HCT116 (cell line): ENCODE measurements at regions not wholly inside any gene's neighbourhood (a gene's known extent, or its start where the extent isn't known, plus 50 kb on each side); places are given as distances from the start of the nearest gene placed in this dataset.

ENCODE experiments used
- ATAC-seq: fragments of 200-7000 bp; cut with Tn5 transposase; 2 replicates; pipeline ENCODE4 v1.9.1; 2020; ENCODE audit warnings: mild to moderate bottlenecking, moderate library complexity
- BruUV-seq: library from RNA; stranded (reverse); fragments of 400-500 nt; replicated peaks from 2 replicates; lab custom pipeline; 2021; lab: Mats Ljungman, UMichigan
- CTCF ChIA-PET: fragments of 300-600 bp; sonication (Branson Sonifier 250); formaldehyde crosslinking; loops from one replicate; lab custom pipeline; 2021; ENCODE audit warnings: antibody characterized with exemption; lab: Charles Lee
- POLR2A ChIA-PET: fragments of 300-600, 350-600 bp; sonication (Branson Sonifier 250); formaldehyde crosslinking; loops from one replicate; lab custom pipeline; 2021; ENCODE audit warnings: antibody characterized with exemption; lab: Charles Lee
- RAD21 ChIA-PET, 2 experiments: fragments of 300-600 bp; sonication (Branson Sonifier 250); formaldehyde crosslinking; loops; one replicate each; lab custom pipeline; 2023; ENCODE audit warnings: low total read pairs in 2 of 2; ENCODE audit not compliant: uncharacterized antibody in 2 of 2, unreplicated experiment in 2 of 2, low non-redundant PET in 1 of 2; lab: Charles Lee
- DNase-seq: peaks from one replicate; pipeline ENCODE4 v3.0.0-alpha.2; 2010; ENCODE audit warnings: low read depth, low spot score
- H2AFZ ChIP-seq: fragments of 200-600 bp; shearing (Covaris generic), sonication (generic); 2 replicates; pipeline ENCODE4 v1.6.1; 2017; ENCODE audit warnings: low read depth, mixed run types, mixed read lengths, antibody characterized with exemption, low read length; ENCODE audit not compliant: poor library complexity, severe bottlenecking
- H3K27ac ChIP-seq: 2 replicates; pipeline ENCODE4 v1.5.1; 2012; ENCODE audit warnings: low read depth, low read length
- H3K27me3 ChIP-seq: fragments of 200-600 bp; sonication (generic); 2 replicates; pipeline ENCODE4 v1.6.1; 2016; ENCODE audit warnings: mixed run types, low read length, mixed read lengths; ENCODE audit not compliant: insufficient read depth
- H3K36me3 ChIP-seq, 2 experiments: fragments of 200-500 bp in 1 of 2; fragments of 200-600 bp in 1 of 2; sonication (Bioruptor generic) in 1 of 2; sonication (generic) in 1 of 2; 2 replicates each; pipeline versions ENCODE4 v1.5.1 to v1.6.1; 2014 to 2016; ENCODE audit warnings: low read length in 2 of 2, inconsistent platforms in 1 of 2, mixed read lengths in 1 of 2, mixed run types in 1 of 2; ENCODE audit not compliant: insufficient read depth in 2 of 2, control insufficient read depth in 1 of 2
- H3K4me1 ChIP-seq, 2 experiments: fragments of 200-600 bp in 1 of 2; sonication (generic) in 1 of 2; 2 replicates each; pipeline versions ENCODE4 v1.5.1 to v1.6.1; 2012 to 2017; ENCODE audit warnings: low read length in 2 of 2, inconsistent platforms in 1 of 2, mild to moderate bottlenecking in 1 of 2, mixed read lengths in 1 of 2, mixed run types in 1 of 2, moderate library complexity in 1 of 2; ENCODE audit not compliant: insufficient read depth in 2 of 2, control insufficient read depth in 1 of 2
- H3K4me2 ChIP-seq: fragments of 200-600 bp; sonication (generic); 2 replicates; pipeline ENCODE4 v1.6.1; 2017; ENCODE audit warnings: mixed run types, low read length, mixed read lengths
- H3K4me3 ChIP-seq, 2 experiments: fragments of 200-600 bp in 1 of 2; sonication (generic) in 1 of 2; replicated peaks in 1 of 2; 2 replicates each; pipeline ENCODE4 v1.5.1; 2011 to 2016; ENCODE audit warnings: low read length in 2 of 2, control low read depth in 1 of 2, low read depth in 1 of 2, mild to moderate bottlenecking in 1 of 2, mixed read lengths in 1 of 2, mixed run types in 1 of 2
- H3K79me2 ChIP-seq: fragments of 200-600 bp; sonication (generic); 2 replicates; pipeline ENCODE4 v1.6.1; 2017; ENCODE audit warnings: mild to moderate bottlenecking, mixed run types, low read length, moderate library complexity, mixed read lengths; ENCODE audit not compliant: insufficient read depth
- H3K9ac ChIP-seq: fragments of 200-600 bp; sonication (generic); 2 replicates; pipeline ENCODE4 v1.6.1; 2016; ENCODE audit warnings: low read length, mixed read lengths
- H3K9me2 ChIP-seq: fragments of 200-600 bp; sonication (generic), shearing (Covaris generic); 2 replicates; pipeline ENCODE4 v1.6.1; 2017; ENCODE audit warnings: mixed run types, mild to moderate bottlenecking, moderate library complexity; ENCODE audit not compliant: insufficient read depth
- H3K9me3 ChIP-seq, 2 experiments: fragments of 200-500 bp in 1 of 2; fragments of 200-600 bp in 1 of 2; sonication (Bioruptor generic) in 1 of 2; sonication (generic) in 1 of 2; 2 replicates each; pipeline ENCODE4 v1.6.1; 2014 to 2017; ENCODE audit warnings: low read length in 2 of 2, mixed read lengths in 2 of 2, inconsistent platforms in 1 of 2, low read depth in 1 of 2, mild to moderate bottlenecking in 1 of 2, mixed run types in 1 of 2, moderate library complexity in 1 of 2; ENCODE audit not compliant: control insufficient read depth in 1 of 2, insufficient read depth in 1 of 2
- H4K20me1 ChIP-seq: fragments of 200-600 bp; sonication (generic), shearing (Covaris generic); 2 replicates; pipeline ENCODE4 v1.6.1; 2017; ENCODE audit warnings: mixed run types, mild to moderate bottlenecking, moderate library complexity; ENCODE audit not compliant: insufficient read depth
- ATF3 ChIP-seq: IDR thresholded peaks from 2 replicates; pipeline ENCODE4 v1.6.1; 2012
- CBX3 ChIP-seq: IDR thresholded peaks from 2 replicates; pipeline ENCODE4 v1.6.1; 2012; ENCODE audit warnings: low read depth
- CEBPB ChIP-seq: IDR thresholded peaks from 2 replicates; pipeline ENCODE4 v1.6.1; 2012; ENCODE audit warnings: low read depth
- EGR1 ChIP-seq: IDR thresholded peaks from 2 replicates; pipeline ENCODE4 v1.6.1; 2012; ENCODE audit warnings: low read depth
- POLR2A ChIP-seq: IDR thresholded peaks from 2 replicates; pipeline ENCODE4 v1.7.0; 2011; ENCODE audit warnings: borderline replicate concordance; ENCODE audit not compliant: insufficient read depth, insufficient read length; ENCODE audit errors: extremely low read depth
- REST ChIP-seq: IDR thresholded peaks from 2 replicates; pipeline ENCODE4 v1.6.1; 2012; ENCODE audit warnings: low read depth
- SIN3A ChIP-seq: IDR thresholded peaks from 2 replicates; pipeline ENCODE4 v1.6.1; 2012; ENCODE audit warnings: low read depth
- SP1 ChIP-seq: IDR thresholded peaks from 2 replicates; pipeline ENCODE4 v1.6.1; 2012; ENCODE audit warnings: low read depth
- TCF7L2 ChIP-seq: IDR thresholded peaks from 2 replicates; pipeline ENCODE4 v1.7.0; 2011; ENCODE audit warnings: borderline replicate concordance, inconsistent platforms; ENCODE audit not compliant: insufficient read depth, insufficient read length; ENCODE audit errors: extremely low read depth
- ZFX ChIP-seq: fragments of 450-650 bp; IDR thresholded peaks from 2 replicates; pipeline ENCODE4 v1.6.1; 2017
- ZNF274 ChIP-seq: fragments of 200-500 bp; sonication (Bioruptor generic); IDR thresholded peaks from 2 replicates; pipeline ENCODE4 v1.6.1; 2014; ENCODE audit warnings: mild to moderate bottlenecking, low read depth, low read length, inconsistent platforms
- intact Hi-C: fragments of 100-400 bp; cut with micrococcal nuclease; formaldehyde crosslinking; loops from 2 replicates; pipeline ENCODE4 v1.10.0; 2022
- TF ChIP-seq, protein P1 (sequence below), 3 experiments: fragments of 200-600 bp in 1 of 3; sonication (generic) in 1 of 3; IDR thresholded peaks in 2 of 3; conservative IDR thresholded peaks in 1 of 3; 2 replicates each; pipeline ENCODE4 v1.5.1; 2012 to 2017; ENCODE audit warnings: low read depth in 2 of 3, low read length in 2 of 3, antibody characterized with exemption in 1 of 3, borderline replicate concordance in 1 of 3, control low read depth in 1 of 3, mild to moderate bottlenecking in 1 of 3, mixed read lengths in 1 of 3, mixed run types in 1 of 3, moderate library complexity in 1 of 3; ENCODE audit not compliant: insufficient read depth in 1 of 3

- intact Hi-C loops: no loop called here
- BruUV-seq: no TSS peak
- DNase-seq (peak; percentile 3), ATAC-seq (peak; percentile 44)
- H3K4me3 ChIP-seq: peak overlapping the region; percentile 41 to 43
- H3K27me3 ChIP-seq: no peaks in the 10 kb centered on the region
- H3K4me2 ChIP-seq: peak overlapping the region; percentile 77
- ChIA-PET POLR2A (interaction anchor here (0.8 kb wide), 1 partner anchor 63 kb away, joined by 3 read pairs; no protein-coding TSS in a partner anchor), CTCF (interaction anchor here (0.7 to 2.3 kb wide), 4 partner anchors 11 to 279 kb away, joined by 3 to 12 read pairs (median 3); no protein-coding TSS in a partner anchor), RAD21 (interaction anchor here in 1 of 2 experiments (1.0 kb wide), 1 partner anchor 255 kb away, joined by 3 read pairs; no protein-coding TSS in a partner anchor)
- no peaks in the 10 kb centered on the region for H3K9me3 ChIP-seq
- H3K9ac ChIP-seq: peak overlapping the region; percentile 48; the same call in 1 of the 2 replicates
- no peaks in the 10 kb centered on the region for H3K79me2 ChIP-seq
- H4K20me1 ChIP-seq: no peaks in the 10 kb centered on the region
- H3K27ac ChIP-seq: peak overlapping the region; percentile 6; the same call in 1 of the 2 replicates
- H2AFZ ChIP-seq: peak overlapping the region; percentile 37
- H3K9me2 ChIP-seq: 0 out of 2 replicates have a peak, but pooled peaks cover under 1% of the 10 kb centered on the region
- TF ChIP-seq SP1 (0 out of 2 replicates have a peak, but pooled peaks have one; percentile 5), POLR2A (no peak)
- H3K4me1 ChIP-seq: peaks cover 8 to 17% of the 10 kb centered on the region in 2 experiments
- H3K36me3 ChIP-seq: no peaks in the 10 kb centered on the region
These were observed 129.4 kb downstream of the MRPS6 start for GRCh38 chr21:34202553-34203372.

DNA sequence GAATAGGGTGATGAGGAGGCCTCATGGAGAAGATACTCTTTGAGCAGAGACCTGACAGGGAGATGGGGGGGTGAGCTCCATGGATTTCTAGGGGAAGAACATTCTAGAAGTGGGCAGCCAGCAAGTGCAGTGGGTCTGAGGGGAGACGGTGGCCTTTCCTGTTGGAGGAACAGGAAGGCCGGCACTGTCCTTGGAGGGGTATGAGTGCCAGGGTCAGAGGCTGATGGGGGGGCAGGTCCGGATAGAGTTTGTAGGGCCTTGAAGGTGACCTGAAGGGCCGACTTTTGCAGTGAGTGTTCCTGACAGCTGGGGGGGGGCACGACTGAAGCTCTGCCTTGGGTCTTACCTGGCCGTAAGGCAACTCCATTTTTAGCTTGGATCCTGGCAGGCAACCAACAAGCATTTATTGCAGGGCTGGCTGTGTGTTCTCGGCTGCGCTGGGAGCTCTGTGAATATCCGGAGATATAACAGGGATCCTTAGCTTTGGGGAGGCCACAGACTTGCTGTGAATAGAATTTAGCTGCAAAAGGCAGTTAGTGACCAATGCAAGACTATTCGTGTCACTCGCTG lies 130.6 kb downstream of the MRPS6 start:
- Histone ChIP-seq H2AFZ (no peak overlapping the region), H3K4me2 (no peak overlapping the region), H3K9ac (no peak overlapping the region), H3K4me3 (no peak overlapping the region), H3K36me3 (no peaks in the 10 kb centered on the region), H3K27ac (no peak overlapping the region), H3K79me2 (no peaks in the 10 kb centered on the region), H4K20me1 (no peaks in the 10 kb centered on the region), H3K27me3 (no peaks in the 10 kb centered on the region), H3K9me3 (no peaks in the 10 kb centered on the region; a peak in 1 of 4 replicates), H3K4me1 (peaks cover 8 to 17% of the 10 kb centered on the region in 2 experiments), H3K9me2 (0 out of 2 replicates have a peak, but pooled peaks cover 2% of the 10 kb centered on the region)
- ChIA-PET RAD21 (interaction anchor here in 1 of 2 experiments (0.6 kb wide), 1 partner anchor 281 kb away, joined by 3 read pairs; no protein-coding TSS in a partner anchor), CTCF (interaction anchor here (1.1 kb wide), 1 partner anchor 280 kb away, joined by 3 read pairs; no protein-coding TSS in a partner anchor), POLR2A (interaction anchor here (0.8 kb wide), 1 partner anchor 9 kb away, joined by 3 read pairs; no protein-coding TSS in a partner anchor)
- intact Hi-C loops: no loop called here
- BruUV-seq: no TSS peak
- no peak for ATAC-seq
- DNase-seq: no peak
- no peak for TF ChIP-seq EGR1
- TF ChIP-seq CEBPB: no peak
- no peak for TF ChIP-seq CBX3
- no peak for TF ChIP-seq ATF3
- TF ChIP-seq REST: no peak
- no peak for TF ChIP-seq ZNF274
- TF ChIP-seq, protein P1, sequence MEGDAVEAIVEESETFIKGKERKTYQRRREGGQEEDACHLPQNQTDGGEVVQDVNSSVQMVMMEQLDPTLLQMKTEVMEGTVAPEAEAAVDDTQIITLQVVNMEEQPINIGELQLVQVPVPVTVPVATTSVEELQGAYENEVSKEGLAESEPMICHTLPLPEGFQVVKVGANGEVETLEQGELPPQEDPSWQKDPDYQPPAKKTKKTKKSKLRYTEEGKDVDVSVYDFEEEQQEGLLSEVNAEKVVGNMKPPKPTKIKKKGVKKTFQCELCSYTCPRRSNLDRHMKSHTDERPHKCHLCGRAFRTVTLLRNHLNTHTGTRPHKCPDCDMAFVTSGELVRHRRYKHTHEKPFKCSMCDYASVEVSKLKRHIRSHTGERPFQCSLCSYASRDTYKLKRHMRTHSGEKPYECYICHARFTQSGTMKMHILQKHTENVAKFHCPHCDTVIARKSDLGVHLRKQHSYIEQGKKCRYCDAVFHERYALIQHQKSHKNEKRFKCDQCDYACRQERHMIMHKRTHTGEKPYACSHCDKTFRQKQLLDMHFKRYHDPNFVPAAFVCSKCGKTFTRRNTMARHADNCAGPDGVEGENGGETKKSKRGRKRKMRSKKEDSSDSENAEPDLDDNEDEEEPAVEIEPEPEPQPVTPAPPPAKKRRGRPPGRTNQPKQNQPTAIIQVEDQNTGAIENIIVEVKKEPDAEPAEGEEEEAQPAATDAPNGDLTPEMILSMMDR (IDR thresholded peaks at IDR 0.05 in 2 of 3, conservative IDR thresholded peaks at IDR 0.05 in 1 of 3; ENCODE audit: borderline replicate concordance in 1 of 3, insufficient read depth in 1 of 3, low read depth in 2 of 3, low read length in 2 of 3): no peak
- TF ChIP-seq TCF7L2: no peak
- no peak for TF ChIP-seq ZFX
- TF ChIP-seq SIN3A: no peak
